ENCODE measurements at regions not wholly inside any gene's neighbourhood (a gene's known extent, or its start where the extent isn't known, plus 50 kb on each side); places are given as distances from the start of the nearest gene placed in this dataset.

DNA sequence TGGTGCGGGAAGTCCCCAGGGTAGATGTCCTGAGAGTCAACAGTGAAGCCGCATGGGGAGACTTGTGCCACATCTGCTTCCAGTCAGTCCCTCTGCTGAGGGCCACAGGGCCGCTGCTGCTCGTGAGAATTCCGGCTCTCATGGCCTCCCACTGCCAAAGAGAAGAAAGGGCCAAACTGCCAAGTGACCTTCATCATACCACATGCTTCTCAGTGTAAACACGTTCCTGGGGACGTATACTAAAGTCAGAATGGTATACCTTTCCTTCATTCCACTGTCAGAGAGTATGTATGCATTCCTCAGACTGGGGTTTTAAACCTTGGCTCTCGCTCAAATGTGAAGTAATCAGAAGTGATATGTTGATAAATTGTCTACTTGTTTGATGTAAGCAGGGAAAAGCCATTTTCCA, 52.8 kb upstream of the SEC61G start:
- no peak overlapping the region for H3K4me2 ChIP-seq (ENCODE audit: control insufficient read depth, insufficient read depth)
- no peak overlapping the region for H3K27ac ChIP-seq (ENCODE audit: control insufficient read depth, insufficient read depth)
- H3K36me3 ChIP-seq (ENCODE audit: control insufficient read depth in 2 of 2, insufficient read depth in 2 of 2, low read length in 1 of 2): no peaks in the 10 kb centered on the region
- no TSS peak for BruUV-seq (replicated peaks)
- H4K20me1 ChIP-seq (ENCODE audit: control insufficient read depth, insufficient read depth): no peaks in the 10 kb centered on the region
- H3K79me2 ChIP-seq (ENCODE audit: control insufficient read depth, insufficient read depth, low read length): no peaks in the 10 kb centered on the region
- DNase-seq (ENCODE audit: low read depth, low spot score) (no peak), FAIRE-seq (no peak), ATAC-seq (no peak)
- no peaks in the 10 kb centered on the region for H3K9me3 ChIP-seq (replicated peaks; ENCODE audit: control insufficient read depth, insufficient read depth, low read length)
- intact Hi-C loops (cut with micrococcal nuclease; ENCODE audit: unreplicated experiment) (no loop called here), in situ Hi-C loops (cut with MboI) (no loop called here)
- H3K9ac ChIP-seq (ENCODE audit: control insufficient read depth, insufficient read depth, low read length): no peak overlapping the region
- POLR2A ChIA-PET: interaction anchor here (0.6 kb wide), 1 partner anchor 432 kb away, joined by 3 read pairs; no protein-coding TSS in a partner anchor
- H2AFZ ChIP-seq (ENCODE audit: control insufficient read depth, low read depth, low read length): no peak overlapping the region
- no peak overlapping the region for H3K4me3 ChIP-seq
- SMC1A ChIA-PET (ENCODE audit: uncharacterized antibody, unreplicated experiment): interaction anchor here (0.6 kb wide), 1 partner anchor 9 kb away, joined by 3 read pairs; no protein-coding TSS in a partner anchor
- TF ChIP-seq, protein P1, sequence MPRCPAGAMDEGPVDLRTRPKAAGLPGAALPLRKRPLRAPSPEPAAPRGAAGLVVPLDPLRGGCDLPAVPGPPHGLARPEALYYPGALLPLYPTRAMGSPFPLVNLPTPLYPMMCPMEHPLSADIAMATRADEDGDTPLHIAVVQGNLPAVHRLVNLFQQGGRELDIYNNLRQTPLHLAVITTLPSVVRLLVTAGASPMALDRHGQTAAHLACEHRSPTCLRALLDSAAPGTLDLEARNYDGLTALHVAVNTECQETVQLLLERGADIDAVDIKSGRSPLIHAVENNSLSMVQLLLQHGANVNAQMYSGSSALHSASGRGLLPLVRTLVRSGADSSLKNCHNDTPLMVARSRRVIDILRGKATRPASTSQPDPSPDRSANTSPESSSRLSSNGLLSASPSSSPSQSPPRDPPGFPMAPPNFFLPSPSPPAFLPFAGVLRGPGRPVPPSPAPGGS (IDR thresholded peaks at IDR 0.05; ENCODE audit: borderline replicate concordance, insufficient read depth, low read depth, low read length, poor library complexity, severe bottlenecking): no peak
- no peak for TF ChIP-seq SIN3A (IDR thresholded peaks at IDR 0.05; ENCODE audit: low read depth, low read length)
- TF ChIP-seq TAF1 (IDR thresholded peaks at IDR 0.05; ENCODE audit: borderline replicate concordance, low read depth, low read length): no peak
- TF ChIP-seq CBFB (IDR thresholded peaks at IDR 0.05; ENCODE audit: low read depth): no peak
- TF ChIP-seq MYB (IDR thresholded peaks at IDR 0.05; ENCODE audit: borderline replicate concordance, low read depth, low read length): no peak
- no peak for TF ChIP-seq ZNF24 (IDR thresholded peaks at IDR 0.05)
- TF ChIP-seq HDAC6 (IDR thresholded peaks at IDR 0.05; ENCODE audit: unreplicated experiment): no peak
- no peak for TF ChIP-seq BACH1 (IDR thresholded peaks at IDR 0.05; ENCODE audit: borderline replicate concordance)
- no peak for TF ChIP-seq TCF3 (IDR thresholded peaks at IDR 0.05; ENCODE audit: borderline replicate concordance, insufficient read depth, low read depth, low read length)
- no peak for TF ChIP-seq MTA2 (IDR thresholded peaks at IDR 0.05; ENCODE audit: low read depth)
- no peak for TF ChIP-seq SKIL (IDR thresholded peaks at IDR 0.05; ENCODE audit: low read depth, poor library complexity, severe bottlenecking)
- TF ChIP-seq WRNIP1 (IDR thresholded peaks at IDR 0.05; ENCODE audit: borderline replicate concordance, low read depth, low read length): no peak
- TF ChIP-seq ATF7 (IDR thresholded peaks at IDR 0.05; ENCODE audit: low read depth): no peak
- no peak for TF ChIP-seq ZNF384 (IDR thresholded peaks at IDR 0.05; ENCODE audit: borderline replicate concordance, low read depth, low read length)
- TF ChIP-seq SREBF1 (IDR thresholded peaks at IDR 0.05; ENCODE audit: low read length): no peak
- TF ChIP-seq, protein P2, sequence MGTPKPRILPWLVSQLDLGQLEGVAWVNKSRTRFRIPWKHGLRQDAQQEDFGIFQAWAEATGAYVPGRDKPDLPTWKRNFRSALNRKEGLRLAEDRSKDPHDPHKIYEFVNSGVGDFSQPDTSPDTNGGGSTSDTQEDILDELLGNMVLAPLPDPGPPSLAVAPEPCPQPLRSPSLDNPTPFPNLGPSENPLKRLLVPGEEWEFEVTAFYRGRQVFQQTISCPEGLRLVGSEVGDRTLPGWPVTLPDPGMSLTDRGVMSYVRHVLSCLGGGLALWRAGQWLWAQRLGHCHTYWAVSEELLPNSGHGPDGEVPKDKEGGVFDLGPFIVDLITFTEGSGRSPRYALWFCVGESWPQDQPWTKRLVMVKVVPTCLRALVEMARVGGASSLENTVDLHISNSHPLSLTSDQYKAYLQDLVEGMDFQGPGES (IDR thresholded peaks at IDR 0.05): no peak
- RAD21 ChIA-PET (ENCODE audit: unreplicated experiment): no interaction called here
- 39% methylated on average over 8 of the region's 8 CpGs for WGBS (ENCODE audit: insufficient coverage, insufficient replicate concordance, low lambda C conversion rate, missing lambda C conversion rate)
- no peaks in the 10 kb centered on the region for H3K27me3 ChIP-seq (replicated peaks in 1 of 2; ENCODE audit: control insufficient read depth in 2 of 2, insufficient read depth in 2 of 2, low read length in 1 of 2)
- CTCF ChIA-PET: no interaction called here
- no peaks in the 10 kb centered on the region for H3K4me1 ChIP-seq (ENCODE audit: control insufficient read depth, insufficient read depth, low read length)
